ENCODE measurements at regions not wholly inside any gene's neighbourhood (a gene's known extent, or its start where the extent isn't known, plus 50 kb on each side); places are given as distances from the start of the nearest gene placed in this dataset.

GRCh38 chr4:44996276-44996845 lies 270.0 kb upstream of the GNPDA2 start:
- no peak for TF ChIP-seq CTCF (IDR thresholded peaks at IDR 0.05; ENCODE audit: poor library complexity, severe bottlenecking)
- no peak for TF ChIP-seq EP300 (conservative IDR thresholded peaks at IDR 0.05; ENCODE audit: poor library complexity, severe bottlenecking)
- TF ChIP-seq TAF1 (IDR thresholded peaks at IDR 0.05; ENCODE audit: low read depth) = no peak
- no peak for TF ChIP-seq POLR2AphosphoS5 (IDR thresholded peaks at IDR 0.05)
- no peak for TF ChIP-seq EZH2 (IDR thresholded peaks at IDR 0.05; ENCODE audit: borderline replicate concordance, insufficient read depth, low read length, poor library complexity, severe bottlenecking)
- no peak for TF ChIP-seq SMC3 (conservative IDR thresholded peaks at IDR 0.05; ENCODE audit: poor library complexity)
- TF ChIP-seq REST (IDR thresholded peaks at IDR 0.05; ENCODE audit: borderline replicate concordance) = no peak
